ENCODE measurements at regions not wholly inside any gene's neighbourhood (a gene's known extent, or its start where the extent isn't known, plus 50 kb on each side); places are given as distances from the start of the nearest gene placed in this dataset.

DNA sequence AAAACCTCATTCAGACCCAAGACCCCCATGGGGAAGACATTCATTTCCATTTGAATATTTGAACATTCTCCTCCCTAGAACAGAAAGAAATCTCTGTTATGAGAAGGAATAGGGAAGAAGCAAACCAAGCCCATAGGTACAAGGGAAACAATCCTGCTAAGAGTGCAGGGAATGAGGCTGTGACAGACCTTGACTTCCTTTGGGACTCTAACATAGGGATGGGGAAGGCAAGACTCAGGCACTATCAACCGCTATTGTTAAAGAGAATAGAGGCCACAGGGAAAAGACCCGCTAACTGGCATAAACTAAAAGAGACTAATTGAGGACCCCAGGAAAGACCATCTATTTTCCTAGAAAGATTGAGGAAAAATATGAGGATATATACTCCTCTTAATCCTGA, 117.8 kb upstream of the BRINP3 start:
- TF ChIP-seq, protein P1, sequence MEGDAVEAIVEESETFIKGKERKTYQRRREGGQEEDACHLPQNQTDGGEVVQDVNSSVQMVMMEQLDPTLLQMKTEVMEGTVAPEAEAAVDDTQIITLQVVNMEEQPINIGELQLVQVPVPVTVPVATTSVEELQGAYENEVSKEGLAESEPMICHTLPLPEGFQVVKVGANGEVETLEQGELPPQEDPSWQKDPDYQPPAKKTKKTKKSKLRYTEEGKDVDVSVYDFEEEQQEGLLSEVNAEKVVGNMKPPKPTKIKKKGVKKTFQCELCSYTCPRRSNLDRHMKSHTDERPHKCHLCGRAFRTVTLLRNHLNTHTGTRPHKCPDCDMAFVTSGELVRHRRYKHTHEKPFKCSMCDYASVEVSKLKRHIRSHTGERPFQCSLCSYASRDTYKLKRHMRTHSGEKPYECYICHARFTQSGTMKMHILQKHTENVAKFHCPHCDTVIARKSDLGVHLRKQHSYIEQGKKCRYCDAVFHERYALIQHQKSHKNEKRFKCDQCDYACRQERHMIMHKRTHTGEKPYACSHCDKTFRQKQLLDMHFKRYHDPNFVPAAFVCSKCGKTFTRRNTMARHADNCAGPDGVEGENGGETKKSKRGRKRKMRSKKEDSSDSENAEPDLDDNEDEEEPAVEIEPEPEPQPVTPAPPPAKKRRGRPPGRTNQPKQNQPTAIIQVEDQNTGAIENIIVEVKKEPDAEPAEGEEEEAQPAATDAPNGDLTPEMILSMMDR (IDR thresholded peaks at IDR 0.05): no peak
- TF ChIP-seq ZFX (IDR thresholded peaks at IDR 0.05; ENCODE audit: borderline replicate concordance): no peak

Data from 22Rv1 (cell line).